ENCODE measurements at regions not wholly inside any gene's neighbourhood (a gene's known extent, or its start where the extent isn't known, plus 50 kb on each side); places are given as distances from the start of the nearest gene placed in this dataset.

GRCh38 chr6:63094947-63095346 is 116.3 kb upstream of the FKBP1C start:
- TF ChIP-seq POLR2AphosphoS5 (IDR thresholded peaks at IDR 0.05) (no peak), POLR2A (IDR thresholded peaks at IDR 0.05) (no peak), EP300 (IDR thresholded peaks at IDR 0.05) (no peak), CTCF (IDR thresholded peaks at IDR 0.05) (no peak)
- no peaks in the 10 kb centered on the region for H3K9me3 ChIP-seq
- no peak overlapping the region for H3K27ac ChIP-seq
- DNase-seq: no peak
- H3K4me1 ChIP-seq: no peaks in the 10 kb centered on the region
- no peaks in the 10 kb centered on the region for H3K27me3 ChIP-seq
- no peaks in the 10 kb centered on the region for H3K36me3 ChIP-seq
- ATAC-seq (ENCODE audit: low FRiP score in 2 of 2): no peak
- H3K4me3 ChIP-seq: no peak overlapping the region
- 81% methylated on average over 6 of the region's 6 CpGs for WGBS, 2 donors

- H3K36me3 ChIP-seq: no peaks in the 10 kb centered on the region
- no peak for ATAC-seq (ENCODE audit: low FRiP score in 2 of 2)
- no peak overlapping the region for H3K27ac ChIP-seq
- no peak for TF ChIP-seq EP300 (IDR thresholded peaks at IDR 0.05)
- no peak for TF ChIP-seq CTCF (IDR thresholded peaks at IDR 0.05)
- TF ChIP-seq POLR2A (IDR thresholded peaks at IDR 0.05): no peak
- TF ChIP-seq POLR2AphosphoS5 (IDR thresholded peaks at IDR 0.05): no peak
- H3K4me3 ChIP-seq: no peak overlapping the region
- H3K4me1 ChIP-seq: no peaks in the 10 kb centered on the region
- no peak for DNase-seq
- no peaks in the 10 kb centered on the region for H3K27me3 ChIP-seq
- WGBS, 2 donors: 0% methylated on average over 1 of the region's 1 CpG
- no peaks in the 10 kb centered on the region for H3K9me3 ChIP-seq
Observed at GRCh38 chr6:63097222-63097621, 114.0 kb upstream of the FKBP1C start.

GRCh38 chr6:63098789-63099188 is 112.5 kb upstream of the FKBP1C start:
- ATAC-seq (ENCODE audit: low FRiP score in 2 of 2) (no peak), DNase-seq (no peak)
- Histone ChIP-seq H3K27me3 (no peaks in the 10 kb centered on the region), H3K27ac (no peak overlapping the region), H3K9me3 (no peaks in the 10 kb centered on the region), H3K36me3 (no peaks in the 10 kb centered on the region), H3K4me1 (no peaks in the 10 kb centered on the region), H3K4me3 (no peak overlapping the region)
- TF ChIP-seq CTCF (IDR thresholded peaks at IDR 0.05) (no peak), EP300 (IDR thresholded peaks at IDR 0.05) (no peak), POLR2AphosphoS5 (IDR thresholded peaks at IDR 0.05) (no peak), POLR2A (IDR thresholded peaks at IDR 0.05) (no peak)
- WGBS, 2 donors: 67 to 69% methylated on average over 4 of the region's 4 CpGs

- DNase-seq (no peak), ATAC-seq (ENCODE audit: low FRiP score in 2 of 2) (no peak)
- no peaks in the 10 kb centered on the region for H3K9me3 ChIP-seq
- TF ChIP-seq EP300 (IDR thresholded peaks at IDR 0.05) (no peak), POLR2AphosphoS5 (IDR thresholded peaks at IDR 0.05) (no peak), POLR2A (IDR thresholded peaks at IDR 0.05) (no peak), CTCF (IDR thresholded peaks at IDR 0.05) (no peak)
- H3K4me1 ChIP-seq: no peaks in the 10 kb centered on the region
- no peak overlapping the region for H3K27ac ChIP-seq
- H3K27me3 ChIP-seq: no peaks in the 10 kb centered on the region
- H3K4me3 ChIP-seq: no peak overlapping the region
- WGBS, 2 donors: 93 to 96% methylated on average over 6 of the region's 6 CpGs
- no peaks in the 10 kb centered on the region for H3K36me3 ChIP-seq
Observed at GRCh38 chr6:63099772-63100459, 111.4 kb upstream of the FKBP1C start.

- ATAC-seq (ENCODE audit: low FRiP score in 2 of 2) (no peak), DNase-seq (no peak)
- no peaks in the 10 kb centered on the region for H3K36me3 ChIP-seq
- WGBS, 2 donors: 61 to 64% methylated on average over 2 of the region's 2 CpGs
- no peaks in the 10 kb centered on the region for H3K27me3 ChIP-seq
- H3K9me3 ChIP-seq: peaks cover 0 to 6% (median 0%) of the 10 kb centered on the region in 4 donors
- H3K4me1 ChIP-seq: no peaks in the 10 kb centered on the region
- no peak overlapping the region for H3K27ac ChIP-seq
- no peak for TF ChIP-seq EP300 (IDR thresholded peaks at IDR 0.05)
- no peak for TF ChIP-seq POLR2A (IDR thresholded peaks at IDR 0.05)
- no peak for TF ChIP-seq CTCF (IDR thresholded peaks at IDR 0.05)
- no peak for TF ChIP-seq POLR2AphosphoS5 (IDR thresholded peaks at IDR 0.05)
- no peak overlapping the region for H3K4me3 ChIP-seq
Observed at GRCh38 chr6:63114610-63115211, 96.6 kb upstream of the FKBP1C start.
